NCI-H1694 (cell line): ENCODE measurements at regions not wholly inside any gene's neighbourhood (a gene's known extent, or its start where the extent isn't known, plus 50 kb on each side); places are given as distances from the start of the nearest gene placed in this dataset.
A peak's percentile ranks its signal among the peaks of the same experiment; 100 is the strongest.
"Not testable (repeated sequence)": the region's sequence is repeated elsewhere in the genome, so short reads cannot be mapped to it uniquely, and the experiment has no call there.

Source experiments
- DNase-seq: peaks from one replicate; lab custom pipeline; 2025; lab: John Stamatoyannopoulos, UW

DNA sequence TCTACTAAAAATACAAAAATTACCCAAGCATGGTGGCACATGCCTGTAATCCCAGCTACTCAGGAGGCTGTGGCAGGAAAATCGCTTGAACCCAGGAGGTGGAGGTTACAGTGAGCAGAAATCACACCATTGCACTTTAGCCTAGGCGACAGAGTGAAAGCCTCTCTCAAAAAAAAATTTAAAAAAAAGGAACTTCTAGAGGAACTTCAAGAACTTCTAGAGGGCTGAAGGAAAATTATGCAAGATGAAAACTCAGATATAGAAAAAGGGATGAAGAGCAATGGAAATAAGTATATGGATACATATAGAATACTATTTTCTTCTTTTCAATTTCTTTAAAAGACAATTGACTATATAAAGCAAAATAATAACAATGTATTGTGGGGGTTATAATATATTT lies 51.2 kb upstream of the PRR5 start:
- DNase-seq = no peak

DNA sequence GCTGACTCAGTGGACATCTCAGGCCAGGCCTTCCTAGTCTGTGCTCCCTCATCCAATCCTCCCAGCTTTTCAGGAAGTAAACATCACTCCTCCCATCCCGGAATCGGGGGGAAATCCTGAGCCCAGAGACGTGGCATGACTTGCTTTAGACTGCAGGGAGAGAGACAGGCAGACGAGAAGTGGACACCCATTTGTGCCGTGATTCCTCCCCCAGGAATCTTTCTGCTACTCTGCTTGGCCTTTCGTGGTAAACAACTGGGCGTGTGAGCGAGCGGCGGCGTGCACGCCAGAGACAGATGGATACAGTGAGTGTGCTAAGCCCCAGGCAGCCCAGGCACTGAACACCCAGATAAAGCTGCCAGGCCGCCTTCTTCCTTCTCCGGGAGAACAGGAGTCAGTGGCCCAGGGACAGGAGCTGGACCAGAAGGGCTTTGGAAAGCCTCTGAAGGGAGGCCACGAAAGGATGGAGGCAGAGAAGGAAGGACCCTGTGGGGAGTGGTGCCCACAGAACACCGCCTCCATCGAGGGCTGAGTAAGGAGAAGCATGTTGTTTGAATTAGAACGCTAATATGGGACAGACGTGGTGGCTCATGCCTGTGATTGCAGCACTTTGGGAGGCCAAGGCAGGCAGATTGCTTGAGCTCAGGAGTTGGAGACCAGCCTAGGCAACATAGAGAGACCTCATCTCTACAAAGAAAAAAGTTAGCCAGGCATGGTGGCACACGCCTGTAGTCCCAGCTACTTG lies 53.0 kb upstream of the PRR5 start:
- DNase-seq = peak; percentile 18

DNA sequence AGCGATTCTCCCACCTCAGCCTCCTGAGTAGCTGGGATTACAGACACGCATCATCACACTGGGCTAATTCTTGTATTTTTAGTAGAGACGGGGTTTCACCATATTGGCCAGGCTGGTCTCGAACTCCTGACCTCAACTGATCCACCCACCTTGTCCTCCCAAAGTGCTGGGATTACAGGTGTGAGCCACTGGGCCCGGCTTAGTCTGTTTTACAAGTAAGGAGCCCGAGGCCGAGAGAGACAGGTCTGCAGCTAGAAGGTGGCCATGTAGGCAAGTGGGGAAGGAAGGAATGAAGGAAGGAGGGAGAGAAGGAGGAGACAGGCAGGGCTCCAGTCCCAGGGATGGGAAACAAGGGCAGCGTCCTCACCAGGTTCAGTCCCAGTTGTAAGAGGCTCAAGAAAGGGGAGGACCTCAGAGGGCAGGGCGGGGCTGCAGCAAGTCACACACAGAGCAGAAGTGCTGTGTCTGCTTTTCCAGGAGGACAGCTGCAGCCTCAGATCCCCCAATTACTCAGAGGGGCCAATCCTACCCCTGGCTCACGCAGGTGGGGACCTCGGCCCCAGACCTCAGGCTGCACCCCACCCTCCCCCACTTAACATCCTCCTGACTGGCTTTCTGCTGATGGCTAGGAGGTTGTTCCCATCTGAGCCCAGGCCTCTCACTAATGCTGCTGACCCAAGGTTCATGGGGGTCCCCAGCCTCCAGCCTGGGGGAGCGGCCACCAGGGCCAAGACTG lies 53.8 kb upstream of the PRR5 start:
- no peak for DNase-seq

DNA sequence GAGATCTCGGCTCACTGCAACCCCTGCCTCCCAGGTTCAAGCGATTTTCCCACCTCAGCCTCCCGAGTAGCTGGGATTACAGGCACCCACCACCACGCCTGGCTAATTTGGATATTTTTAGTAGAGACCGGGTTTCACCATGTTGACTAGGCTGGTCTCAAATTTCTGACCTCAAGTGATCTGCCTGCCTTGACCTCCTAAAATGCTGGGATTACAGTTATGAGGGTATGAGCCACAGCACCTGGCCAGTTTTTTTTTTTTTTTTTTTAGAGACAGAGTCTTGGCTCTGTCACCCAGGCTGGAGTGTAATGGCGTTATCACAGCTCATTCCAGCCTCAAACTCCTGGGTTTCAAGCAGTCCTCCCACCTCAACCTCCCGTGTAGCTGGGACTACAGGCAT lies 54.9 kb upstream of the PRR5 start:
- DNase-seq = no peak

DNA sequence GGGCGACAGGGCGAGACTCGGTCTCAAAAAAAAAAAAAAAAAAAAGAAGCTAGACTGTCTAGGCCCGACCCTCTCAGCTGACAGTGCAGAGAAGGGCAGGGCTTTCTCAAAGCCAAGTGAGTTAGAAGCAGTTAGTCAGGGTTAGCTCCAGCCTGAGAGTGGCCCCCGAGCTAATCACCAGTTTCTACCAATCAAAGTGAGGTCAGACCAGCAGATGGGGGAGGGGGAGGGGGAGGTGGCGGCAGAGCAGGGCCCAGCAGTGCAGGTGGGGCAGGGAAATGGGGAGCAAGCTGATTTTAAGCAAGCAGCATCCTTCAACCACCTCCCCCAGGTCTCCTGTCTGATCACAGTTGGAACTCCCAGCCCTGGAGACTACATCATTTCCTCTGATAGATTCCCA lies 55.3 kb upstream of the PRR5 start:
- DNase-seq = no peak

DNA sequence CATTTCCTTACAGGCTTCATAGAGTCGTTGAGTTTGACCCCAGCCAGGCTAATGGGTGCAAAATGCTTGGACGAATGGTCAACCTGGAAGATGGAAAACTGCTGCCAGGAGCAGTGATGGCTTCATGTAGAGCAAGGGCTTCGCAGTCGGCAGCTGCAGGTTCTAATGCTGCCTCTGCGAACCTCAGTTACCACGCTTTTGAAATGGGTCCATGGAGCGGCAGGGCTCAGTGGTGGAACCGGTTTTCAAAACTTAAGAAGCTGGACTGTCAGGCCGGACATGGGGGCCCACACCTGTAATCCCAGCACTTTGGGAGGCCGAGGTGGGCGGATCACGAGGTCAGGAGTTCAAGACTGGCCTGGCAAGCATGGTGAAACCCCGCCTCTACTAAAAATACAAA lies 55.9 kb upstream of the PRR5 start:
- DNase-seq = no peak

DNA sequence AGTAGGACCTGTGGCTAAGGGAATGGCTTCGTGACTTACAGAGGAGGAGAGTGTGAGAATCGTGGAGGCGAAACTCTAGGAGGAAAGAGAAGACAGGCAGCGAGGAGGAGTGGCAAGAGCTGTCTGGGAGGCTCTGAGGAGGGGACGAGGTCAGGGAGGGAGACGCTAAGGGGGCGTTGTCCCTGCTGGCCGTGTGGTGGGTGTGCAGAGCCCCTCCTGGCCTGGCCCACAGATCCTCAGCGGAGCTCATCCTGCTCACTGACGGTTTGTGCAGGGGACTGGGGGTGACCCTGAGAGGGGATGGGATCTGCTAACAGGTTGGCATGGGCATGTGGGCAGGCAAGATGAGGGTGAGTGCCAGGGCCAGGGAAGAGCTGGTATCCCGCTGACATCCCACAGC lies 56.5 kb upstream of the PRR5 start:
- DNase-seq = no peak

DNA sequence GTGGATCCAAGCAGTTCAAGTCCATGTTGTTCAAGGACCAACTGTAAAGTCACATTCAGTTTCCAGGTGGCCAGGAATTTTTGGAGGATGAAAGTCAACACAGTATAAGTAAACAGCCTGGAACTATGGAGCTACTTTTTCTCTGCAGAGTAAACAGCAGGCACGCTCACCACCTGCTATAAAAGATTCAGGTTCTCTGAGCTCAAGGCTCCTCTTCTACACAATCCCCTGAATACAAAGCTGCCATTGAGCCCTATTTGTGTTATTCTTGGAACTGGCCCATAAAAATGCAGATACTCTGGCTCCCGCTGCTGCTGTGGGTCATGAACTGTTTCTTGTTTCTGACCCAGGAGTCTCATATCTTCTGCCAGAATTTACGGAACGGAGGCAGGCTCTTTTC lies 56.9 kb upstream of the PRR5 start:
- DNase-seq = no peak

DNA sequence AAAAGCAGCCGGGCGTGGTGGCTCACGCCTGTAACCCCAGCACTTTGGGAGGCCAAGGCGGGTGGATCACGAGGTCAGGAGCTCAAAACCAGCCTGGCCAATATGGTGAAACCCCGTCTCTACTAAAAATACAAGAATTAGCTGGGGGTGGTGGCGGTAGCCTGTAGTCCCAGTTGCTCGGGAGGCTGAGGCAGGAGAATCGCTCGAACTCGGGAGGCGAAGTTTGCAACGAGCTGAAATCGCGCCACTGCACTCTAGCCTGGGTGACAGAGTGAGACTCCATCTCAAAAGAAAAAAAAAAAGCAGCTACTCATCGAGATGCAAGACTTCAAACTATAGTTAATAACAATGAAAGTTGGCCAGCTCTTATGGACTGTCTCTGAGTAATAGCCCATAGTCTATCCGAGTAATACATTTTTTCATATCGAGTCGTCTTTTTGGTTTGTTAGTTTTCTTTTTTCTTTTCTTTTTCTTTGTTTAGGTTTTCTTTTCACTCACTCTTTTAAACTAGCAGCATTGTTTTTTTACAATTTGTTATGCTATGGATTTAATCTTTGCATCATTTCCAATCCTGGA lies 58.4 kb upstream of the PRR5 start:
- DNase-seq = not testable (repeated sequence)

DNA sequence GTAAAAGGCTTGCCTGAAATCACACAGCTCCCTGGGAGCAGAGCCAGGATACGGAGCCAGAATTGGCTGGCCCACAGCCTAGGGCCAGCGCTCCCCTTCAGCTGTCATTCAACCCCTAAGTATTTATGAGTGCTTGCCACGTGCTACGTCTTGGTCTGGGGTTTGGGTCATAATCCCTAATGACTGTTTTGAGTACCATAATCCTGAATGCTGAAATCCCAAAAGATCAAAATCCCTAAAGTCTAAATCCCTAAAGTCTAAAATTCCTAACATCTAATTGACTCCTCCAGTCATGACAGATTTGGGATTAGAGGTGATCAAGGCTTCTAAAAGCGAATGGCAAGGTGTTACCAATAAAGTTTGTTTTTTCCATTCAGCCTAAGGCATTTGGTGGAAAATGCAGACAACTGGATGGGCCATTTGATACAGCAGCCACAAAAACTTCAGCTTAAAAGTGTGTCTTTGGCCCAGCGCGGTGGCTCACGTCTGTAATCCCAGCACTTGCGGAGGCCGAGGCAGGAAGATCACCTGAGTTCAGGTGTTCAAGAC lies 59.8 kb upstream of the PRR5 start:
- no peak for DNase-seq

DNA sequence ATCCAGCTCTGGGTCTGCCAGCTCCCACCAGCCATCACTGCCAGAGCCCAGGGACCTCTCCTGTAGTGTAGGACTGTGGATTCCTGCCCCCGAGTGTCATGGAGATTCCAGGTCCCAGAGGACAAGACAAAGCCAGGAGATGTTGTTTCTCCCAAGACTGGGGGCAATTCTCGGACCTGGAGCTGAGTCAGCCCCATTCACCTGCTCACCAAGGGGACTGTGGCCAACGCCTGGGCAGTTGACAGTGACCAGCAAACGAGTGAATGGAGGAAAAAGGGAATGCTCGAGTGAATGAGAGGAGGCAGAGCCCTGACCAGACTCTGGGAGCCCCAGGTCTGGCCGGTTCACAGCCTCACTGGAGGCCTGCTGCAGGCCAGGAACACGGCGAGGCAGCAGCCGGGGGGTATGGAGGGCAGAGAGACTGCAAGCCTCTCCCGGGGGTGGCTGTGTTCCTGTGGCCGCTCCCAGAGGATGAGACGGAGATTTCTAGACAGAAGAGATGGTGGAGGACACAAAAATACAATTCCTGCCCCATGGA lies 61.3 kb upstream of the PRR5 start:
- no peak for DNase-seq

DNA sequence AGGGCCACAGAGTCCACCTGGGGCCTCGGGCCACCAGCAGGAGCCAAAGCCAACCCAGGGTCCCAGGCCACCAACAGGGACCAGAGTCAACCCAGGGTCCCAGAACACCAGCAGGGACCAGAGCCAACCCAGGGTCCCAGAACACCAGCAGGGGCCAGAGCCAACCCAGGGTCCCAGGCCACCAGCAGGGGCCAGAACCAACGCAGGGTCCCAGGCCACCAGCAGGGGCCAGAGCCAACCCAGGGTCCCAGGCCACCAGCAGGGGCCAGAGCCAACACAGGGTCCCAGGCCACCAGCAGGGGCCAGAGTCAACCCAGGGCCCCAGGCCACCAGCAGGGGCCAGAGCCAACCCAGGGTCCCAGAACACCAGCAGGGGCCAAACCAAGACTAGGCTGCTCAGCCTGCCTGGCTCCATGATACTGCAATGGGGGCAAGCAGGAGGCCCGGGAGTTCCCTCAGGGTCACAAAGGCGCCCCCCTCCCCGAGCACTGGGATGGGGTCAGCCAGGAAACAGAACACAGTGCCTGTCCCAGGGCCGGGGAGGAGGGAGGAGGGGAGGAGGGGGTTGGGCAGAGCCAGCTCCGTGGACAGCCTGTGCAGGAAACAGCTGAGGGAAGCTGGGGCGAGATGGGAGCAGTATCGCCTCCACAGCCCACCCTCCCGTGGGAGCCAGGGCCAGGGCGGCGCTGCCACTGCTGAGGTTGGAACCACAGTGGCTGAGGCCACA lies 62.0 kb upstream of the PRR5 start:
- DNase-seq = no peak

DNA sequence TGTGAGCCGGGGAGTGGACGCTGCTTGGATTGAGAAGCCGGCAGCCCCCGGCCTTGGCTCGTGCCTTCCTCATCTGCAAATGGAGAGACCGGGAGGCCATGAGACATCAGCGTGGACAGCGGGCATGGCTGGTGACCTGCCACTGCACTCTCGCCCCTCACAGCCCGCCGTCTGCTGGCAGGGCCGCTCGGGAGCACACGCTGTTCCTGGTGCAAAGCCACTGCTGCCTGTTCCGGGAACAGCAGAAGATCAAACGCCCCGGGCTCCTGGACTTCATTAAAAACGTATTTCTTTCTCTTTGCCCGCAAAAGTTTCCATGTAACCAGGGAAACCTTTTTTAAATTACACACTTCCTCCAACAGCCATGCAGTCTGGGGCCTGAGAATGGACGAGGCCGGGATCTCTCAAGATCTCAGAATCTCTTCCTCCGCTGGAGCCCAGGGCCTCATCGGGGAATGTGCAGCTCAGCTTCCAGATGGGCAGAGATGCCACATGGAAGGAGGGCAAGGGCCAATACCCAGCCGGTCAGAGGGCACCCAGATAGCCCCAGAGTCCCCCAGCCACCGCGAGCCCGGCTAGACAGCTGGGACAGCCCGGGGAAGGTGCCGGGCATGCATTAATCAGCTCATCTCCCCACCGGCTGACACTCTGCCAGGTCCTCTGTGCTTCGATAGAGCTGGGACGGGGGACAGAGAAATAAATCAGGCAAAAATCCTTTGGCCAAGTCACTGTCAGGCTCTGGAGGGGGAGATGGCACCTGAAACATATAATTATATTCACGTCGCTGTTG lies 62.8 kb upstream of the PRR5 start:
- DNase-seq = no peak

DNA sequence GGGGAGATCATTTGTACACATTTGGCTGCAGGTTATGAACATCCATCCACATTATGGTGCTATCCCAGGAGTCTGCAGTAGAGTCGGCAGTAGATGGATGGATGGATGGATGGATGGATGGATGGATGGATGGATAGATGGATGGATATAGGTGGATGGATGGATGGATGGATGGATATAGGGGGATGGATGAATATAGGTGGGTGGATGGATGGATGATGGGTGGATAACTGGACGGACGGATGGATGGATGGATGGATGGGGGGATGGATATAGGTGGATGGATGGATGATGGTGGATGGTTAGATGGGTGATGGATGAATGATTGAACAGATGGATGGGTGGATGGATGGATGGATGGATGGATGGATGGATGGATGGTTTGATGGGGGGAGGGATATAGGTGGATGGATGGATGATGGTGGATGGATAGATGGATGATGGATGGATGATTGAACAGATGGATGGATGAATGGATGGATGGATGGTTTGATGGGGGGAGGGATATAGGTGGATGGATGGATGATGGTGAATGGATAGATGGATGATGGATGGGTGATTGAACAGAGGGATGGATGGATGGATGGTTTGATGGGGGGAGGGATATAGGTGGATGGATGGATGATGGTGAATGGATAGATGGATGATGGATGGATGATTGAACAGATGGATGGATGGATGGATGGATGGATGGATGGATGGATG lies 65.3 kb upstream of the PRR5 start:
- DNase-seq = not testable (repeated sequence)

DNA sequence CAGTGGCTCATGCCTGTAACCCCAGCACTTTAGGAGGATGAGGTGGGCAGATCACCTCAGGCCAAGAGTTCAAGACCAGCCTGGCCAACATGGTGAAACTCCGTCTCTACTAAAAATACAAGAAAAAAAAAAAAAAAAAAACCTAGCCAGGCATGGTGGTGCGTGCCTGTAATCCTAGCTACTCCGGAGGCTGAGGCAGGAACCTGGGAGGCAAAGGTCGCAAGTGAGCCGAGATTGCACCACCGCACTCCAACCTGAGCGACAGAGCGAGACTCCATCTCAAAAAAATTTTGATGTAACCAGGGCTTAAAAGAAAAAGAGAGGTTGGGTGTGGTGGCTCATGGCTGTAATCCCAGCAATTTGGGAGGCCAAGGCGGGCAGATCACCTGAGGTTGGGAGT lies 66.4 kb upstream of the PRR5 start:
- not testable (repeated sequence) for DNase-seq

DNA sequence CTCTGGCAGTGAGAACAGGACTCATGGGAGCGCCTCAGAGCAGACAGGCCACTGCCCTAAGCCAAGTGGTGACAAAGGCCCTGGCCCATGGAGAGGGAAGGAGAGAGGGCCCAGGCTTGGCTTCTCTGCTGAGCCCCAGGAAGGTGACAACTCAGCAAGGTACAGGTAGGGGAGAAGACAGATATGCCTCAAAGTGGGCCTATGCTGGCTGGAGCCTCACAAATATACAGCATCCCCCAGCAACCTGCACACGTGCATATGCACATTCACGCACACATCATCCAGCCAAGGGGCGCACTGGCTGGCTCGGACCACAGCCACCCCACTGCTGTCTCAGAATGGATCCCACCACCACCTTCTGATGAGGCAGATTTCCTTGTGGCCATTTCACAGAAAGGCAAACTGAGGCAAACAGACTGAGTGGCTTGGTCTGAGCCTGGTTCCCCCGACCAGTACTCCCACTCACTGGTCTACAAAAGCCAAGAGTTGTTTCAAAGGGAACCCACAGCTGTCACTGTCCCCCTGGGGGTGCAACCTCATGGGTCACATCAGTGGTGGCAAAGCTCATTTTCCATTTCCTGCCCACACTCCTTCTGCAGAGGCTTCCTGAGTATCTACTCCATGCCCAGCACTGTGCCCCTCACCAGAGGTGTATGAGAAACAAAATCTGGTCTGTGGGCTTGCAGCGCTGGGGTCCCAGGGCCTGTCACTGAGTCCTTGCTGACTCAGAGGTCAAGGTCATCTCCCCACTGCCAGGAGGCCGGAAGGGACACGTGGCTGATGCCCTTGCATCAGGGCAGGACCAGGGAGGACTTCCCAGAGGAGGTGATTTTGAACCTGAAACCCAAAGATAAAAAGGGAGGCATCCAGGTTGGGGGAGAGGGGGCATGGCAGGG lies 67.3 kb upstream of the PRR5 start:
- DNase-seq = no peak

DNA sequence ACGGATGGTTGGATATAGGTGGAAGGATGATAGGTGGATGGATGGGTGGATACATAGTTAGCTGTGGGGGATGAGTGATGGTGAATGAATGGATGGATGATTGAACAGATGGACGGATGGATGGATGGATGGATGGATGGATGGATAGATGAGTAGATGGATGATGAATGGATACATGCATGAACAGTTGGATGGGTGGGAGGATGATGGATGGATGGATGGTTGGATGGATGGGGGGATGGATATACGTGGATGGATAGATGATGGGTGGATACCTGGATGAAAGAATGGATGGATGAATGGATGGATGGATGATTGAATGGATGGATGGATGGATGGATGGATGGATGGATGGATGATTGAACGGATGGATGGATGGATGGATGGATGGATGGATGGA lies 68.4 kb upstream of the PRR5 start:
- DNase-seq = no peak

DNA sequence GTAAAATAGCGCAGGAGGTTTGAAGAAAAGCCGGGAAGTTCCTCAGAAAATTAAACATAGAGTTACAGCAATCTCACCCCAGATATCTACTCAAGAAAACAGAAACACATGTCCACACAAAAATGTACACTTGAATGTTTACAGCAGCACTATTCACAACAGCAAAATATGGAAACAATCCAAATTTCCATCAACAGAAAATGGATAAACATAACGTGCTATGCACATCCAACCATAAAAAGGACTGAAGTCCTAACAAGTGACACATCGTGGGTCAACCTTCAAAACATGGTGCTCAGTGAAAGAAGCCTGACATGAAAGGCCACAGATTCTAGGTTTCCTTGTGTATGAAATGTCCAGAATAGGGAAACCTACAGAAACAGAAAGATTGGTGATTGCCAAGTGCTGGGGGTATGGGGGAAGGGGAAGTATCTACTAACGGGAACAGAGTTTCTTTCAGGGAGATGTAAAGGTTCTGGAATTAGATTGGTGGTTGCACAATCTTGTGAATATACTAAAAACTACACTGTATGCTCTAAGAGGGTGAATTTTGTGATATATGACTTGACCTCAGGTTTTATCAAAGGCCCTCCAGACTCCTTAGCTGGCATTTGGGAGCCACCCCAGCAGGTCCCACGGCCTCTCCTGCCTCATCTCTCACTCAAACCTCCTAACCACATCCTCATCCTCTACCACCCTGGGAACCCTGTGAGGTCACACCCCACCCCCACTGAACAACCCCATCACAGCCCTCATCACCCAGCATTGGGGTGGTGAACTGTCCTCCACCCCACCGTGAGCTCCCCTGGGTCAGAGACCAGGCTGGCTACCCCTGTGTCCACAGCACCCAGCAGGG lies 69.2 kb upstream of the PRR5 start:
- no peak for DNase-seq

DNA sequence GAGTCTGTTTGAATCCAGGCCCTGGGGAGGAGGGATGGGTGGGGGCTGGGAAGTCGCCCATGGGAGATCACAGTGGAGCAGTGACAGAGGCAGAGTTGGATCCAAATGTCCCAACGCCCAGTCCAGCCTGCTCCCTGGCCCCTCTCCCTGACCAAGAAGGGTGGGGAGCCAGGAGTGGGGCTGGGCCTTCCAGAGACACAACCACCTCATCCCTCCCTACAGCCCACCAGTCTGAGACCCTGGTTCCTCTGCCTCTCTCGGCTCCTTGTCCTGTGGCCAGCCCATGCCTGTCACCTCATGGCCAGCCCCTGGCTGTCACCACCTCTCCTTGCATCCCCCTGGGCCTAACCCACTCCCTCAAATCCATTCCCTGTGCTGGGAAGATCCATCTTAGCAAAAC lies 71.2 kb upstream of the PRR5 start:
- no peak for DNase-seq
